ENCODE measurements at regions not wholly inside any gene's neighbourhood (a gene's known extent, or its start where the extent isn't known, plus 50 kb on each side); places are given as distances from the start of the nearest gene placed in this dataset.

DNA sequence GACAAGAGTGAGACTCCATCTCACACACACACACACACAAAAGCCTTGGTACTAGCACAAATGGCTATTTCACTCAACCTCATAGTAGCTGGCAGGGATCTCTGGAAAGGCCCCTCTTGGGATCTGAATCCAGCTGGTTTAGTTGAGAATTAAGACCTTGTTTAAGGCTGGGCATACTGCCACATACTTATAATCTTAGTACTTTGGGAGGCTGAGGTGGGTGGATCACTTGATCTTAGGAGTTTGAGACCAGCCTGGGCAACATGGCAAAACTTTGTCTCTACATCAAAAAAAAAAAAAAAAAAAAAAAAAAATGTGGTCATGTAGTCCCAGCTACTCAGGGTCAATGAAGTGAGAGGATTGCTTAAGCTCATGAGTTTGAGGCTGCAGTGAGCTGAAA is 628.3 kb downstream of the MMUT start:
- H3K79me2 ChIP-seq (ENCODE audit: insufficient read depth, low read length), result no peaks in the 10 kb centered on the region
- H3T11ph ChIP-seq (ENCODE audit: low read length), result no peak overlapping the region
- H4K8ac ChIP-seq (replicated peaks; ENCODE audit: insufficient read length, low read depth, low read length), result no peak overlapping the region
- no peak overlapping the region for H3K23ac ChIP-seq (ENCODE audit: insufficient read length, low read depth, low read length)
- no peaks in the 10 kb centered on the region for H4K20me1 ChIP-seq (ENCODE audit: control insufficient read depth, insufficient read depth, insufficient read length)
- H3K79me1 ChIP-seq (ENCODE audit: insufficient read depth, low read depth, low read length, poor library complexity, severe bottlenecking), result no peaks in the 10 kb centered on the region
- Mint-ChIP-seq H3K4me1 (peaks cover 10 to 13% of the 10 kb centered on the region in 2 experiments), H3K36me3 (ENCODE audit: insufficient read depth in 1 of 3, low read depth in 3 of 3) (peaks cover 0 to 2% (median 0%) of the 10 kb centered on the region in 3 experiments; a peak in 3 of 7 replicates), H3K27ac (no peak overlapping the region), H3K27me3 (ENCODE audit: low read depth) (no peaks in the 10 kb centered on the region), H3K9me3 (peaks cover 3% of the 10 kb centered on the region in 2 experiments; a peak in 2 of 5 replicates), H3K4me3 (no peak overlapping the region)
- no peak overlapping the region for H2BK20ac ChIP-seq (ENCODE audit: low read depth, low read length, poor library complexity, severe bottlenecking)
- no peak overlapping the region for H3K4me2 ChIP-seq (ENCODE audit: insufficient read depth, insufficient read length, low read length)
- no peak overlapping the region for H3K9ac ChIP-seq (ENCODE audit: extremely low read depth, insufficient read length, low read length)
- H4K91ac ChIP-seq (ENCODE audit: insufficient read length, low read depth, low read length), result no peak overlapping the region
- no peak overlapping the region for H3K14ac ChIP-seq (ENCODE audit: insufficient read depth, low read length)
- TF ChIP-seq, protein P1, sequence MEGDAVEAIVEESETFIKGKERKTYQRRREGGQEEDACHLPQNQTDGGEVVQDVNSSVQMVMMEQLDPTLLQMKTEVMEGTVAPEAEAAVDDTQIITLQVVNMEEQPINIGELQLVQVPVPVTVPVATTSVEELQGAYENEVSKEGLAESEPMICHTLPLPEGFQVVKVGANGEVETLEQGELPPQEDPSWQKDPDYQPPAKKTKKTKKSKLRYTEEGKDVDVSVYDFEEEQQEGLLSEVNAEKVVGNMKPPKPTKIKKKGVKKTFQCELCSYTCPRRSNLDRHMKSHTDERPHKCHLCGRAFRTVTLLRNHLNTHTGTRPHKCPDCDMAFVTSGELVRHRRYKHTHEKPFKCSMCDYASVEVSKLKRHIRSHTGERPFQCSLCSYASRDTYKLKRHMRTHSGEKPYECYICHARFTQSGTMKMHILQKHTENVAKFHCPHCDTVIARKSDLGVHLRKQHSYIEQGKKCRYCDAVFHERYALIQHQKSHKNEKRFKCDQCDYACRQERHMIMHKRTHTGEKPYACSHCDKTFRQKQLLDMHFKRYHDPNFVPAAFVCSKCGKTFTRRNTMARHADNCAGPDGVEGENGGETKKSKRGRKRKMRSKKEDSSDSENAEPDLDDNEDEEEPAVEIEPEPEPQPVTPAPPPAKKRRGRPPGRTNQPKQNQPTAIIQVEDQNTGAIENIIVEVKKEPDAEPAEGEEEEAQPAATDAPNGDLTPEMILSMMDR (conservative IDR thresholded peaks at IDR 0.05), result no peak
- H2BK15ac ChIP-seq (ENCODE audit: low read depth, low read length), result no peak overlapping the region
- no peak overlapping the region for H2BK5ac ChIP-seq (ENCODE audit: insufficient read length, low read length)
- no peak overlapping the region for H4K5ac ChIP-seq (ENCODE audit: insufficient read length, low read depth, low read length)
- H3K18ac ChIP-seq (ENCODE audit: insufficient read length, low read depth, low read length), result no peak overlapping the region
- no peak overlapping the region for H2AFZ ChIP-seq (ENCODE audit: low read length)
- H2BK12ac ChIP-seq (ENCODE audit: insufficient read length, low read depth, low read length), result no peak overlapping the region
- no peak overlapping the region for H3K4ac ChIP-seq (ENCODE audit: low read depth, low read length)
- no peak for DNase-seq
- H3K27me3 ChIP-seq (ENCODE audit: insufficient read depth, low read length), result no peaks in the 10 kb centered on the region
- H3K56ac ChIP-seq (ENCODE audit: insufficient read length, low read depth, low read length), result no peak overlapping the region
- H2AK5ac ChIP-seq (ENCODE audit: insufficient read length, low read length), result no peak overlapping the region
- no peaks in the 10 kb centered on the region for H3K9me3 ChIP-seq (ENCODE audit: control insufficient read depth, low read depth, low read length)
- no peak overlapping the region for H2BK120ac ChIP-seq (ENCODE audit: low read depth, low read length, poor library complexity, severe bottlenecking)
- no peaks in the 10 kb centered on the region; the same call in 1 of the 2 replicates for H3K4me1 ChIP-seq (ENCODE audit: insufficient read depth, low read length)
- no peak overlapping the region for H3K27ac ChIP-seq (ENCODE audit: insufficient read length, low read depth, low read length)
- no peaks in the 10 kb centered on the region for H3K23me2 ChIP-seq (ENCODE audit: insufficient read length, low read depth, low read length, poor library complexity, severe bottlenecking)

All from H9 (cell line).